Adipocyte (in vitro differentiated cells): ENCODE measurements at regions not wholly inside any gene's neighbourhood (a gene's known extent, or its start where the extent isn't known, plus 50 kb on each side); places are given as distances from the start of the nearest gene placed in this dataset.
"Not testable (repeated sequence)": the region's sequence is repeated elsewhere in the genome, so short reads cannot be mapped to it uniquely, and the experiment has no call there.

Experiments used
- DNase-seq: peaks from one replicate; pipeline ENCODE4 v3.0.0-alpha.2; 2015; ENCODE audit warnings: low read depth
- H3K27me3 ChIP-seq: replicated peaks from 2 replicates; pipeline ENCODE4 v1.7.0; 2013; ENCODE audit warnings: mild to moderate bottlenecking, low read length, moderate library complexity; ENCODE audit not compliant: control insufficient read depth, insufficient read depth
- H3K36me3 ChIP-seq: 2 replicates; pipeline ENCODE4 v1.7.0; 2013; ENCODE audit warnings: low read length, mild to moderate bottlenecking, moderate library complexity; ENCODE audit not compliant: control insufficient read depth, insufficient read depth, severe bottlenecking
- H3K4me1 ChIP-seq: 2 replicates; pipeline ENCODE4 v1.7.0; 2013; ENCODE audit warnings: mild to moderate bottlenecking, low read length, moderate library complexity; ENCODE audit not compliant: control insufficient read depth, insufficient read depth
- H3K4me3 ChIP-seq: 2 replicates; pipeline ENCODE4 v1.7.0; 2013; ENCODE audit warnings: mild to moderate bottlenecking, low read length, moderate library complexity
- H3K9ac ChIP-seq: 2 replicates; pipeline ENCODE4 v1.7.0; 2013; ENCODE audit warnings: mild to moderate bottlenecking, low read length, moderate library complexity
- H3K9me3 ChIP-seq: 2 replicates; pipeline ENCODE4 v1.7.0; 2013; ENCODE audit warnings: mild to moderate bottlenecking, low read length, moderate library complexity; ENCODE audit not compliant: control insufficient read depth

DNA sequence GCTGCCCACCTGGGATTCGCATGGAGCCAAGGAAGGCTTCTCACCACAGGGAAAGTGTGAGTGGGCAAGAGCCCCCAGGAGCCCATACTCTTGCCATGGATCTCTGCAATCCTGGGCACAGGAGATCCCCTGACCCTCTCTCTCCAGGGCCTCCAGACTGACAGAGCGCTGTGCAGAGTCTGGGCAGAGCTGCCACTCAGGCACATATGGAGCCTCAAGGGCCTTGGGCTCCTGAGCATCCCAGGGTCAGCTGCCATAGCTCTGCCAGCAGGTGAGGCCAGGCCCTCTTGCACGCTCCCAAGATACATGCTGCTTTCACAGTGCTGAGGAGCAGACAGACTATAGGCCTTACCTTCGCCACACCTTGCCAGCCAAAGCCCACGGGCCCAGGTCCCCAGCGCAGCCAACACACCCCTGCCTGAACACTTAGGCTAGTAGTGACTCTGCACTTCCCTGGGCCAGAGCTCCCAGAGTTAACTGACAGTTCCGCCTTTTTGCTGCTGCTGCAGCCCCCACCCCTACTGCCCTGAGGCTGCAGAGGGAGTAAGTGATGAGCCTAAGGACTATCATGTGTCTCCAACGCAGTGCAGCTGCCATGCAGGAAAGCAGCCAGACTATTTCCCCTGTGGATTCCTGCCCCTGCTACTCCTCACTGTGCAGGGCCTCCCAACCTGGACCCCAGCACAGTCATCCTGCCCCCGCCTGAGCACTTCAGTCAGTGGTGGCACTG lies 323.2 kb downstream of the SPATA31A1 start:
- not testable (repeated sequence) for H3K9ac ChIP-seq, H3K4me3 ChIP-seq, H3K27me3 ChIP-seq, DNase-seq, H3K9me3 ChIP-seq, H3K4me1 ChIP-seq, H3K36me3 ChIP-seq

DNA sequence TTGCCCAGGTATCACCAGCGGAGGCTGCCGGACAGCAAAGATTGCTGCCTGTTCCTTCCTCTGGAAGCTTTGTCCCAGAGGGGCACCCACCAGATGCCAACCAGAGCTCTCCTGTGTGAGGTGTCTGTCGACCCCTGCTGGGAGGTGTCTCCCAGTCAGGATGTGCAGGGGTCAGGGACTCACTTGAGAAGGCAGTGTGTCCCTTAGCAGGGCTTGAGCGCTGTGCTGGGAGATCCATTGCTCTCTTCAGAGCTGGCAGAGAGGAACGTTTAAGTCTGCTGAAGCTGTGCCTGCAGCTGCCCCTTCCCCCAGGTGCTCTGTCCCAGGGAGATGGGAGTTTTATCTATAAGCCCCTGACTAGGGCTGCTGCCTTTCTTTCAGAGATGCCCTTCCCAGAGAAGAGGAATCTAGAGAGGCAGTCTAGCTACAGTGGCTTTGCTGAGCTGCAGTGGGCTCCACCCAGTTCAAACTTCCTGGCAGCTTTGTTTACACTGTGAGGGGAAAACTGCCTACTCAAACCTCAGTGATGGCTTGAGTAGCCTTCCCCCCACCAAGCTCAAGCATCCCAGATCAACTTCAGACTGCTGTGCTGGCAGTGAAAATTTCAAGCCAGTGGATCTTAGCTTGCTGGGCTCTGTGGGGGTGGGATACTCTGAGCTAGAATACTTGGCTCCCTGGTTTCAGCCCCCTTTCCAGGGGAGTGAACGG lies 325.4 kb downstream of the SPATA31A1 start:
- H3K9ac ChIP-seq, H3K4me3 ChIP-seq, H3K36me3 ChIP-seq, H3K27me3 ChIP-seq, DNase-seq, H3K4me1 ChIP-seq, H3K9me3 ChIP-seq: not testable (repeated sequence)

GRCh38 chr9:39728862-39729261 lies 373.4 kb downstream of the SPATA31A1 start:
- not testable (repeated sequence) for H3K27me3 ChIP-seq, DNase-seq

DNA sequence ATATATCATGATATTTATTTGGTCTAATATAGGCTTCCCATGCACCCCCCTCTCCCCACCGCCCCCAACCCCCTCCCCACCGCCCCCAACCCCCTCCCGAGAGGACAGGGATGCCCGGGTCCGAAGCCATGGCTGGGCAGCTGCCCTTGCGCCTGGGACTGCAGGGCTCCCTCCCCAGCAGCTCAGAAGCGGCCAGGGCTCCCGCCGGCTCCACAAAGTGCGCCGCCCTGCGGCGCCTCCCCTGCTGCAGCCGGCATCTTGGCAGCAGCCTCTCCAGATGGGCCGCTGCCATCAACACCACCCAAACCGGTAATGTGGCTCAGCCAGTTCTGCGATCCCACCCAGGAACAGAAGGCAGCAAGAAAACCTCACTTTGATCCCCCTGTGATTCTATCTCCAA lies 389.4 kb downstream of the SPATA31A1 start:
- not testable (repeated sequence) for H3K4me3 ChIP-seq, H3K9me3 ChIP-seq, H3K9ac ChIP-seq, H3K4me1 ChIP-seq, DNase-seq, H3K27me3 ChIP-seq, H3K36me3 ChIP-seq

More at GRCh38 chr9:39728862-39729261, 373.4 kb downstream of the SPATA31A1 start:
- not testable (repeated sequence) for H3K9me3 ChIP-seq, H3K9ac ChIP-seq, H3K36me3 ChIP-seq, H3K4me1 ChIP-seq, H3K4me3 ChIP-seq

DNA sequence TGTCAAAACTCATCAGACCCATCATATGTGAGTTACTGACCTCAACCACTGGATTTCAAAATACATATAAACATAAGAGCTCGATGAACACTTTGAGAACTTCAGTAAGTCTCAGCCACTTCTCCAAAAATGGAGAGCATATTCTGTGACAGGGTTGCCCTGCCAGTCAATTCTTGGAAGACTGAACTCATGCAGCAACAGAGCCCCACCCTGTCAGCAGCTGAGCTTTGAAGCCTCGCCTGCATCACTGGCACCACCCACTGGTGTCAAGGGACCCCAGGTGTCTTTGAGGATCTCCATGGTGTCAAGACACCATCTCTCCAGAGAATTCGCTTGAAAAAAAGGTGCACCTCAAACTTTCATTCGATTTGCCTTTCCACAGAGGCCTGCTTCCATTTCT lies 420.1 kb downstream of the SPATA31A1 start:
- H3K9ac ChIP-seq, H3K9me3 ChIP-seq, H3K27me3 ChIP-seq, DNase-seq, H3K4me1 ChIP-seq, H3K4me3 ChIP-seq, H3K36me3 ChIP-seq: not testable (repeated sequence)

DNA sequence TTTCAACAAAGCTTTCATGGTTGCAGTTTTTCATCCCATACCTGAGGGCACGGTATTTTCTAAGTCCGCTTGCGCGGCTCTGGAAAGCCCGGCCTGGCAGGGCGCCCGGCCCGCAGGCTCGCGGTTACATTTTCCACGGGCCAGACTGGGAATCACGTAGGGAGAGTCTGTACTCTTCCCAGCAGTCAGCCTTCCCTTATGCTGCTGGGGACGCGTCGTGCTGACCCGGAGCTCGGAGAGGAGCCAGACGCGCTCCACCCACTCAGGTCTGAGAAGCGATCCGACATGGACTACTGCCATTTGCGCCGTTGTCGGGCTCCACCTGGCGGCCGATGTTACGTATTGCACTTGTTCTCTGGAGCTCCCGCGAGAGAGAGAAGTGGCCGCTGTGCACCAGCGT lies 435.9 kb downstream of the SPATA31A1 start:
- H3K9me3 ChIP-seq, H3K4me1 ChIP-seq, DNase-seq, H3K36me3 ChIP-seq, H3K27me3 ChIP-seq, H3K9ac ChIP-seq: not testable (repeated sequence)
- peak overlapping the region; percentile 44 for H3K4me3 ChIP-seq

- not testable (repeated sequence) for H3K4me3 ChIP-seq, H3K4me1 ChIP-seq, DNase-seq
Observed at GRCh38 chr9:39797935-39798334, 442.5 kb downstream of the SPATA31A1 start.

DNA sequence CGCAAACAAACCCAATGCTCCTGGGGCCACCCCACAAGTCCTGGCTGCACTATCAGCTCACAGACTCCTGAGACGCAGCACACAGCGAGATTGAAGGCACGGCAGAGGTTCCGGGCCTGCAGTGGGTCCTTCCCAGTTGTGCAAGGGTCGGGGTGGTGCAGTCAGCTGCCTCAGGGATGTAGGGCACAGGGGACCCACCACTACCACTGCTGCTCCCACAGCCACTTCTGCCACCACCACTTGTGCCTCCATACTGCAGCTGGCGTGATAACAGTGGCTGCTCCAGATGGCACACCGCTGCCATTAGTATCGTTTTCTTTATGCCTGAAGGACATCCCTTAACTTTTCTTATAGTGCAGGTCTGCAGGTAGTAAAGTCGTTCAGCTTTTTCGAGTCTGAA lies 443.8 kb downstream of the SPATA31A1 start:
- not testable (repeated sequence) for H3K9ac ChIP-seq, DNase-seq, H3K4me3 ChIP-seq, H3K27me3 ChIP-seq, H3K9me3 ChIP-seq, H3K4me1 ChIP-seq, H3K36me3 ChIP-seq

More at GRCh38 chr9:39797935-39798334, 442.5 kb downstream of the SPATA31A1 start:
- H3K27me3 ChIP-seq, H3K9ac ChIP-seq, H3K9me3 ChIP-seq, H3K36me3 ChIP-seq: not testable (repeated sequence)

GRCh38 chr9:39802561-39802960 lies 447.1 kb downstream of the SPATA31A1 start:
- H3K4me1 ChIP-seq, H3K27me3 ChIP-seq, H3K9ac ChIP-seq, DNase-seq, H3K9me3 ChIP-seq, H3K4me3 ChIP-seq, H3K36me3 ChIP-seq: not testable (repeated sequence)

DNA sequence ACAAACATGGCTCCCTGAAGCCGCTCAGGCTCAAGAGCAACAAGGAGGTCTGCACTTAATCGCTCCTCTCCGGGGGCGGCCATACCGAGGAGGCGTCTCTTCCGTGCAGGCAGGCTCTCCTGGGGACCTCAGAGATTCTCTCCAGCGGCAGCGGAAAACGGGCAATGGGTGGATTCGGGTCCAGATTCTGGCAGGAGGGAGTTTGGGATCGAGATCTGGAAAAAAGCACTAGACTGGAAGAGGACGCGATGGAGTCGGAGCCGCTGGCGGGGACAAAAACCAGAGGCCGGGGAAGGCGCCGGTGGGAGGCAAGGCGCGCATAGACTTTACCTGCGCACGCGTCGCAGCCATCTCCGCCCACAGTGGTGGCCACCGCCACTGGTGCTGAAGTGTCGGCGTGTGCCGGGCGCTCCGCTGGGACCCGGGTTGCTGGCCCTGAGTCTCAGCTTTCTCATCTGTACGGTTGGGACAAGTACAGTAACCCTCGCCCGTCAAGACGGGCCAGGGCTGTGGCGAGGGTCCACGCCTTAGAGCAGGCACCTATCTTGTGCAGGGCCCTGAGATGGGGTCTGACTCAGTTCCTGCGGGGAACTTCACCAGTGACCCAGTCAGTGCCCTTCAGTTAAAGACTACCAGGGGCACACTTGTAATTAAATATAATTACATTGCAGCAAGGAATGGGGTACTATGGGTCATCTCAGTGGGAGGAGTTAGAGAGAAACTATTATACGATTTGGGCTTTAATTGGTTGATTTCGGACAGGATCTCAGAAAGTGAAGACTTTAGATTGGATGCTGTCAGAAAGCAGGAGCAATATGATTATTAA lies 454.1 kb downstream of the SPATA31A1 start:
- H3K4me3 ChIP-seq, result peak overlapping the region; percentile 86
- DNase-seq, result peak; percentile 75
- H3K9ac ChIP-seq, result peak overlapping the region; percentile 86
- H3K27me3 ChIP-seq, H3K36me3 ChIP-seq, H3K4me1 ChIP-seq, H3K9me3 ChIP-seq: not testable (repeated sequence)

DNA sequence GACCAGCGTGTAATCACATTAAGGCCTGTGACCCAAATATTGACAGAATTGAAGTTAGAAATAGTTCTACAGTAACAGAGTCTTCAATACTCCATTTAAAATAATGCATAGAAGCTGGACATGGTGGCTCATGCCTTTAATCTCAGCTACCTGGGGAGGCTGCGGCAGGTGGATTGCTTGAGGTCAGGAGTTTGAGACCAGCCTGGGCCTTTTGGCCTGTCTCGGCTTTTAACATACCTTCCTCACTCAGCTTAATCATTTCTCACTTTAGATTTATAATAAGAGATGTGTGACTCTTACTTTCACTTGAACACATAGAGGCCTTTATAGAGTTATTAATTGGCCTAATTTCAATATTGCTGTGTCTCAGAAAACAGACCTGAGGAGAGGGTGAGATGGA lies 454.9 kb downstream of the SPATA31A1 start:
- H3K4me3 ChIP-seq, H3K9me3 ChIP-seq, H3K36me3 ChIP-seq, H3K27me3 ChIP-seq, H3K4me1 ChIP-seq, H3K9ac ChIP-seq, DNase-seq: not testable (repeated sequence)
